ENCODE measurements at regions not wholly inside any gene's neighbourhood (a gene's known extent, or its start where the extent isn't known, plus 50 kb on each side); places are given as distances from the start of the nearest gene placed in this dataset.

GRCh38 chr11:115787302-115787701, 283.1 kb upstream of the CADM1 start:
- Histone ChIP-seq H3K4me1 (ENCODE audit: control insufficient read depth, low read length) (no peaks in the 10 kb centered on the region), H3K4me2 (ENCODE audit: low read length) (no peak overlapping the region), H3K36me3 (ENCODE audit: control insufficient read depth, low read length) (no peaks in the 10 kb centered on the region), H3K79me2 (ENCODE audit: control insufficient read depth, low read length) (no peaks in the 10 kb centered on the region), H3K4me3 (ENCODE audit: low read length) (no peak overlapping the region), H3K9me3 (ENCODE audit: control insufficient read depth, insufficient read depth, low read length) (no peaks in the 10 kb centered on the region), H3K27me3 (ENCODE audit: control insufficient read depth, low read length) (0 out of 2 replicates have a peak, but pooled peaks cover 2% of the 10 kb centered on the region), H3K9me2 (replicated peaks; ENCODE audit: control insufficient read depth, low read length) (no peaks in the 10 kb centered on the region), H3F3A (ENCODE audit: control insufficient read depth, insufficient read depth) (no peaks in the 10 kb centered on the region), H3K27ac (ENCODE audit: low read depth, low read length) (no peak overlapping the region), H4K20me1 (ENCODE audit: control insufficient read depth, insufficient read depth, low read depth, low read length) (no peaks in the 10 kb centered on the region)
- no peak for TF ChIP-seq CTCF (IDR thresholded peaks at IDR 0.05; ENCODE audit: low read depth, low read length, poor library complexity, severe bottlenecking)
- no peak for TF ChIP-seq EZH2phosphoT487 (IDR thresholded peaks at IDR 0.05; ENCODE audit: borderline replicate concordance, low read length)

GRCh38 chr11:115784796-115785521, 280.7 kb upstream of the CADM1 start:
- Histone ChIP-seq H3K4me1 (ENCODE audit: control insufficient read depth, low read length) (no peaks in the 10 kb centered on the region), H4K20me1 (ENCODE audit: control insufficient read depth, insufficient read depth, low read depth, low read length) (no peaks in the 10 kb centered on the region), H3K27ac (ENCODE audit: low read depth, low read length) (no peak overlapping the region), H3K27me3 (ENCODE audit: control insufficient read depth, low read length) (0 out of 2 replicates have a peak, but pooled peaks cover 2% of the 10 kb centered on the region), H3K36me3 (ENCODE audit: control insufficient read depth, low read length) (no peaks in the 10 kb centered on the region), H3K4me3 (ENCODE audit: low read length) (no peak overlapping the region), H3K9me2 (replicated peaks; ENCODE audit: control insufficient read depth, low read length) (no peaks in the 10 kb centered on the region), H3K4me2 (ENCODE audit: low read length) (no peak overlapping the region), H3K79me2 (ENCODE audit: control insufficient read depth, low read length) (no peaks in the 10 kb centered on the region), H3K9me3 (ENCODE audit: control insufficient read depth, insufficient read depth, low read length) (no peaks in the 10 kb centered on the region), H3F3A (ENCODE audit: control insufficient read depth, insufficient read depth) (no peaks in the 10 kb centered on the region)
- no peak for TF ChIP-seq EZH2phosphoT487 (IDR thresholded peaks at IDR 0.05; ENCODE audit: borderline replicate concordance, low read length)
- no peak for TF ChIP-seq CTCF (IDR thresholded peaks at IDR 0.05; ENCODE audit: low read depth, low read length, poor library complexity, severe bottlenecking)

- Histone ChIP-seq H3K9me2 (replicated peaks; ENCODE audit: control insufficient read depth, low read length) (no peaks in the 10 kb centered on the region), H3K27ac (ENCODE audit: low read depth, low read length) (no peak overlapping the region), H4K20me1 (ENCODE audit: control insufficient read depth, insufficient read depth, low read depth, low read length) (no peaks in the 10 kb centered on the region), H3K4me3 (ENCODE audit: low read length) (no peak overlapping the region), H3F3A (ENCODE audit: control insufficient read depth, insufficient read depth) (no peaks in the 10 kb centered on the region), H3K27me3 (ENCODE audit: control insufficient read depth, low read length) (0 out of 2 replicates have a peak, but pooled peaks cover 2% of the 10 kb centered on the region), H3K79me2 (ENCODE audit: control insufficient read depth, low read length) (no peaks in the 10 kb centered on the region), H3K9me3 (ENCODE audit: control insufficient read depth, insufficient read depth, low read length) (no peaks in the 10 kb centered on the region), H3K4me2 (ENCODE audit: low read length) (no peak overlapping the region), H3K36me3 (ENCODE audit: control insufficient read depth, low read length) (no peaks in the 10 kb centered on the region), H3K4me1 (ENCODE audit: control insufficient read depth, low read length) (no peaks in the 10 kb centered on the region)
- no peak for TF ChIP-seq CTCF (IDR thresholded peaks at IDR 0.05; ENCODE audit: low read depth, low read length, poor library complexity, severe bottlenecking)
- no peak for TF ChIP-seq EZH2phosphoT487 (IDR thresholded peaks at IDR 0.05; ENCODE audit: borderline replicate concordance, low read length)
These were observed 276.6 kb upstream of the CADM1 start for GRCh38 chr11:115780646-115781362.

All from DOHH2 (cell line).